Pancreas (tissue), 10 donors: ENCODE measurements at regions not wholly inside any gene's neighbourhood (a gene's known extent, or its start where the extent isn't known, plus 50 kb on each side); places are given as distances from the start of the nearest gene placed in this dataset.
"Not testable (repeated sequence)": the region's sequence is repeated elsewhere in the genome, so short reads cannot be mapped to it uniquely, and the experiment has no call there.

Source experiments
- ATAC-seq, 4 donors: fragments of 200-7000 bp; cut with Tn5 transposase; one replicate each; pipeline versions ENCODE4 v1.8.0 to v1.9.1; 2020; ENCODE audit warnings: mild to moderate bottlenecking in 4 of 4, moderate library complexity in 4 of 4
- DNase-seq, 6 donors: peaks; one replicate each; pipeline ENCODE4 v3.0.0-alpha.2; 2020
- FAIRE-seq: peaks from 2 replicates; lab custom pipeline; 2012; peaks lifted over from hg19 to GRCh38; lab: Jason Lieb, UNC
- H3K27ac ChIP-seq, 4 donors: fragments of 200-600 bp; sonication (generic); 1 replicate in 3 of 4; 2 replicates in 1 of 4; pipeline versions ENCODE4 v1.5.0 to v1.8.0; 2020
- H3K27me3 ChIP-seq, 4 donors: fragments of 200-600 bp; one replicate each; pipeline ENCODE4 v1.8.0; 2021
- H3K36me3 ChIP-seq, 3 donors: fragments of 200-600 bp; sonication (generic) in 1 of 3; one replicate each; pipeline versions ENCODE4 v1.5.0 to v1.8.0; 2020 to 2021
- H3K4me1 ChIP-seq, 3 donors: fragments of 200-600 bp; one replicate each; pipeline ENCODE4 v1.8.0; 2021
- H3K4me3 ChIP-seq, 4 donors: fragments of 200-600 bp; sonication (generic) in 2 of 4; one replicate each; pipeline versions ENCODE4 v1.5.0 to v1.8.0; 2020 to 2021
- H3K9me3 ChIP-seq, 4 donors: fragments of 200-600 bp; one replicate each; pipeline ENCODE4 v1.8.0; 2021
- CTCF ChIP-seq, 4 donors: fragments of 200-600 bp; sonication (generic) in 3 of 4; IDR thresholded peaks; one replicate each; pipeline versions ENCODE4 v1.5.0 to v1.8.0; 2021; ENCODE audit warnings: antibody characterized with exemption in 4 of 4
- WGBS, 2 donors: extraction: QIAGEN DNeasy Blood & Tissue Kit; methylation state at CpG; one replicate each; pipeline ENCODE4 v1.1.7; 2013; 5-methylcytosine and 5-hydroxymethylcytosine counted together
- intact Hi-C, 3 donors: fragments of 100-400 bp; cut with DNase I; formaldehyde crosslinking; loops; one replicate each; pipeline versions ENCODE4 v1.11.1 to v1.14.2; 2022
- donor health status: healthy with polysubstance abuse.
- donor health status: DM: no; HTN: no; CAD: no; lungs with moderate emphysema.
- donor health status: DM: no; HTN: no; CAD: no.
- donor health status: control.
- donor health status: control.
- donor health status: Bipolar disorder and iron deficiency.
- donor health status: DM: yes; HTN: yes; CAD: no.
- donor health status: DM: no; HTN: no; CAD: no.
- donor health status: DM: no; HTN: no; CAD: no.
- donor health status: DM: yes; HTN: yes; CAD: no.

- no peaks in the 10 kb centered on the region for H3K27me3 ChIP-seq
- no peaks in the 10 kb centered on the region for H3K9me3 ChIP-seq
- H3K27ac ChIP-seq = no peak overlapping the region
- H3K4me1 ChIP-seq = peaks cover 0 to 11% (median 0%) of the 10 kb centered on the region in 3 donors
- DNase-seq (no peak), FAIRE-seq (no peak), ATAC-seq (peak in 2 of 4 donors; percentile 12 to 42)
- WGBS, 2 donors = 80 to 91% methylated on average over 14 of the region's 14 CpGs
- H3K4me3 ChIP-seq = no peak overlapping the region
- no peaks in the 10 kb centered on the region for H3K36me3 ChIP-seq
- intact Hi-C loops = no loop called here
- TF ChIP-seq CTCF (IDR thresholded peaks at IDR 0.05) = no peak
These were observed 95.8 kb upstream of the NAA20 start for GRCh38 chr20:19921284-19921793.

- FAIRE-seq, ATAC-seq: not testable (repeated sequence)
These were observed 95.3 kb upstream of the NAA20 start for GRCh38 chr20:19921829-19922228.

GRCh38 chr20:19922716-19923115 is 94.4 kb upstream of the NAA20 start:
- intact Hi-C loops = no loop called here

More at GRCh38 chr20:19921829-19922228, 95.3 kb upstream of the NAA20 start:
- H3K4me1 ChIP-seq, H3K27ac ChIP-seq, H3K4me3 ChIP-seq, intact Hi-C loops, DNase-seq, H3K9me3 ChIP-seq, H3K36me3 ChIP-seq, H3K27me3 ChIP-seq: not testable (repeated sequence)
- WGBS, 2 donors = 75 to 84% methylated on average over 9 of the region's 9 CpGs

GRCh38 chr20:19923762-19924161 is 93.4 kb upstream of the NAA20 start:
- no peak for TF ChIP-seq CTCF (IDR thresholded peaks at IDR 0.05)
- H3K4me1 ChIP-seq = peaks cover 0 to 8% (median 5%) of the 10 kb centered on the region in 3 donors
- 59 to 64% methylated on average over 3 of the region's 3 CpGs for WGBS, 2 donors
- DNase-seq (no peak), ATAC-seq (no peak), FAIRE-seq (no peak)
- no peak overlapping the region for H3K27ac ChIP-seq
- H3K9me3 ChIP-seq = no peaks in the 10 kb centered on the region
- no peaks in the 10 kb centered on the region for H3K36me3 ChIP-seq
- intact Hi-C loops = no loop called here
- H3K4me3 ChIP-seq = no peak overlapping the region
- no peaks in the 10 kb centered on the region for H3K27me3 ChIP-seq

More at GRCh38 chr20:19922716-19923115, 94.4 kb upstream of the NAA20 start:
- WGBS, 2 donors = 83 to 88% methylated on average over 7 of the region's 7 CpGs
- no peak for TF ChIP-seq CTCF (IDR thresholded peaks at IDR 0.05)
- H3K4me3 ChIP-seq = no peak overlapping the region
- DNase-seq (no peak), ATAC-seq (no peak), FAIRE-seq (no peak)
- H3K27ac ChIP-seq = no peak overlapping the region
- H3K36me3 ChIP-seq = no peaks in the 10 kb centered on the region
- H3K4me1 ChIP-seq = peaks cover 0 to 3% (median 0%) of the 10 kb centered on the region in 3 donors
- no peaks in the 10 kb centered on the region for H3K27me3 ChIP-seq
- no peaks in the 10 kb centered on the region for H3K9me3 ChIP-seq

- no peak for TF ChIP-seq CTCF (IDR thresholded peaks at IDR 0.05)
- ATAC-seq (no peak), DNase-seq (no peak), FAIRE-seq (no peak)
- Histone ChIP-seq H3K4me3 (no peak overlapping the region), H3K27me3 (no peaks in the 10 kb centered on the region), H3K27ac (no peak overlapping the region), H3K4me1 (peaks cover 0 to 13% (median 10%) of the 10 kb centered on the region in 3 donors), H3K9me3 (no peaks in the 10 kb centered on the region), H3K36me3 (no peaks in the 10 kb centered on the region)
- intact Hi-C loops = no loop called here
- 69 to 71% methylated on average over 5 of the region's 5 CpGs for WGBS, 2 donors
These were observed 92.9 kb upstream of the NAA20 start for GRCh38 chr20:19924255-19924654.
